ENCODE measurements at regions not wholly inside any gene's neighbourhood (a gene's known extent, or its start where the extent isn't known, plus 50 kb on each side); places are given as distances from the start of the nearest gene placed in this dataset.

- H3K9me3 ChIP-seq (ENCODE audit: control insufficient read depth, insufficient read depth, low read depth, low read length), result no peaks in the 10 kb centered on the region
- ChIA-PET POLR2A (no interaction called here), CTCF (no interaction called here)
- H3K4me3 ChIP-seq (ENCODE audit: low read depth, low read length), result no peak overlapping the region
- no peaks in the 10 kb centered on the region for H3K36me3 ChIP-seq (ENCODE audit: control insufficient read depth in 2 of 2, insufficient read depth in 1 of 2, low read length in 2 of 2)
- no peak for TF ChIP-seq ZNF362 (tag by site-specific recombination; IDR thresholded peaks at IDR 0.05)
- TF ChIP-seq ZNF777 (tag by site-specific recombination; IDR thresholded peaks at IDR 0.05; ENCODE audit: borderline replicate concordance), result no peak
- no peak for TF ChIP-seq ZXDB (tag by site-specific recombination; IDR thresholded peaks at IDR 0.05)
- no peak for TF ChIP-seq AEBP2 (tag by site-specific recombination; IDR thresholded peaks at IDR 0.05; ENCODE audit: borderline replicate concordance)
- no peak for TF ChIP-seq ZNF23 (tag by site-specific recombination; IDR thresholded peaks at IDR 0.05; ENCODE audit: borderline replicate concordance)
- TF ChIP-seq ZNF175 (tag by site-specific recombination; IDR thresholded peaks at IDR 0.05), result no peak
- TF ChIP-seq SCRT2 (tag by site-specific recombination; IDR thresholded peaks at IDR 0.05), result no peak
- no peak for TF ChIP-seq PATZ1 (tag by site-specific recombination; IDR thresholded peaks at IDR 0.05)
- no peak for TF ChIP-seq ZBTB17 (tag by site-specific recombination; IDR thresholded peaks at IDR 0.05)
- TF ChIP-seq ZNF280C (tag by site-specific recombination; IDR thresholded peaks at IDR 0.05), result no peak
- TF ChIP-seq ZNF2 (tag by site-specific recombination; IDR thresholded peaks at IDR 0.05), result no peak
- TF ChIP-seq ZNF664 (tag by site-specific recombination; IDR thresholded peaks at IDR 0.05), result no peak
- no peaks in the 10 kb centered on the region for H3K4me1 ChIP-seq (ENCODE audit: control insufficient read depth, insufficient read depth, low read length)
- H3K27ac ChIP-seq (ENCODE audit: extremely low read depth, low read depth, low read length), result no peak overlapping the region
These were observed 1846.5 kb downstream of the OLFM4 start for GRCh38 chr13:54875111-54875510.

GRCh38 chr13:54879036-54879435, 1850.4 kb downstream of the OLFM4 start:
- CTCF ChIA-PET, result interaction anchor here (0.6 kb wide), 1 partner anchor 1787 kb away, joined by 6 read pairs; no protein-coding TSS in a partner anchor

GRCh38 chr13:54884682-54885081, 1856.1 kb downstream of the OLFM4 start:
- TF ChIP-seq ZNF544 (tag by site-specific recombination; IDR thresholded peaks at IDR 0.05) (no peak), SALL2 (tag by site-specific recombination; IDR thresholded peaks at IDR 0.05; ENCODE audit: borderline replicate concordance) (no peak), ZNF16 (tag by site-specific recombination; IDR thresholded peaks at IDR 0.05; ENCODE audit: low read depth) (no peak), ZNF701 (tag by site-specific recombination; IDR thresholded peaks at IDR 0.05) (no peak), ZNF184 (tag by site-specific recombination; IDR thresholded peaks at IDR 0.05) (no peak), KLF16 (tag by site-specific recombination; IDR thresholded peaks at IDR 0.05) (no peak)
- Histone ChIP-seq H3K4me3 (ENCODE audit: low read depth, low read length) (no peak overlapping the region), H3K36me3 (ENCODE audit: control insufficient read depth in 2 of 2, insufficient read depth in 1 of 2, low read length in 2 of 2) (no peaks in the 10 kb centered on the region), H3K27ac (ENCODE audit: extremely low read depth, low read depth, low read length) (no peak overlapping the region), H3K9me3 (ENCODE audit: control insufficient read depth, insufficient read depth, low read depth, low read length) (no peaks in the 10 kb centered on the region), H3K4me1 (ENCODE audit: control insufficient read depth, insufficient read depth, low read length) (no peaks in the 10 kb centered on the region)
- CTCF ChIA-PET, result no interaction called here
- POLR2A ChIA-PET, result no interaction called here

More at GRCh38 chr13:54879036-54879435, 1850.4 kb downstream of the OLFM4 start:
- no peak for TF ChIP-seq SETDB1 (IDR thresholded peaks at IDR 0.05; ENCODE audit: insufficient read length, low read length)
- no peak overlapping the region for H3K4me3 ChIP-seq (ENCODE audit: low read depth, low read length)
- H3K4me1 ChIP-seq (ENCODE audit: control insufficient read depth, insufficient read depth, low read length), result no peaks in the 10 kb centered on the region
- POLR2A ChIA-PET, result no interaction called here
- no peaks in the 10 kb centered on the region for H3K9me3 ChIP-seq (ENCODE audit: control insufficient read depth, insufficient read depth, low read depth, low read length)
- no peaks in the 10 kb centered on the region for H3K36me3 ChIP-seq (ENCODE audit: control insufficient read depth in 2 of 2, insufficient read depth in 1 of 2, low read length in 2 of 2)
- no peak overlapping the region for H3K27ac ChIP-seq (ENCODE audit: extremely low read depth, low read depth, low read length)
